Choroid plexus epithelial cell (primary cell): ENCODE measurements at regions not wholly inside any gene's neighbourhood (a gene's known extent, or its start where the extent isn't known, plus 50 kb on each side); places are given as distances from the start of the nearest gene placed in this dataset.

ENCODE experiments used
- DNase-seq: peaks from one replicate; pipeline ENCODE4 v3.0.0-alpha.2; 2010; ENCODE audit warnings: low read depth
- H3K4me3 ChIP-seq: 2 replicates; pipeline ENCODE4 v1.5.1; 2011; ENCODE audit warnings: low read depth, mild to moderate bottlenecking, control low read depth, low read length, moderate library complexity
- TF ChIP-seq, protein P1 (sequence below): conservative IDR thresholded peaks from 2 replicates; pipeline ENCODE4 v1.5.1; 2011; ENCODE audit warnings: low read depth, mild to moderate bottlenecking, control low read depth, inconsistent platforms, low read length, moderate library complexity

GRCh38 chr11:79949574-79949973 lies 508.7 kb upstream of the TENM4 start:
- no peak for DNase-seq
- H3K4me3 ChIP-seq = no peak overlapping the region
- TF ChIP-seq, protein P1, sequence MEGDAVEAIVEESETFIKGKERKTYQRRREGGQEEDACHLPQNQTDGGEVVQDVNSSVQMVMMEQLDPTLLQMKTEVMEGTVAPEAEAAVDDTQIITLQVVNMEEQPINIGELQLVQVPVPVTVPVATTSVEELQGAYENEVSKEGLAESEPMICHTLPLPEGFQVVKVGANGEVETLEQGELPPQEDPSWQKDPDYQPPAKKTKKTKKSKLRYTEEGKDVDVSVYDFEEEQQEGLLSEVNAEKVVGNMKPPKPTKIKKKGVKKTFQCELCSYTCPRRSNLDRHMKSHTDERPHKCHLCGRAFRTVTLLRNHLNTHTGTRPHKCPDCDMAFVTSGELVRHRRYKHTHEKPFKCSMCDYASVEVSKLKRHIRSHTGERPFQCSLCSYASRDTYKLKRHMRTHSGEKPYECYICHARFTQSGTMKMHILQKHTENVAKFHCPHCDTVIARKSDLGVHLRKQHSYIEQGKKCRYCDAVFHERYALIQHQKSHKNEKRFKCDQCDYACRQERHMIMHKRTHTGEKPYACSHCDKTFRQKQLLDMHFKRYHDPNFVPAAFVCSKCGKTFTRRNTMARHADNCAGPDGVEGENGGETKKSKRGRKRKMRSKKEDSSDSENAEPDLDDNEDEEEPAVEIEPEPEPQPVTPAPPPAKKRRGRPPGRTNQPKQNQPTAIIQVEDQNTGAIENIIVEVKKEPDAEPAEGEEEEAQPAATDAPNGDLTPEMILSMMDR = no peak

DNA sequence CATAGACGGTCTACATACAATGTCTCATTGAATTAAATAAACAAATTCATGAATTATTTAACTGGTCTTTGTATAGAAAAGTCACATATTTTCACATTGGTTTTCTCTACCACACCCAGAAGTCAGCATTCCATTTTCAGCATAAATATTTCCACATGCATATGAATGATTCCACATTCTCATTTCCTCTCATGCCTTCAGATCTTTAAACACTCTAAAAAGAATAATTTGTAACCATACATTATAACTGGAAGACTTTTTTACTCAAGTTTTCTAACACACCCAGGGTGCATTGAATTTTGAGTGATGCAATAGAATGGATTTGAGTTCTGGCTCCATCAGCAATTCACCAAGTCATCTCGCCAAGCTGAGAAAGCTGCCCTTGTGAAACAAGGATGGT lies 501.8 kb upstream of the TENM4 start:
- DNase-seq = no peak
- TF ChIP-seq, protein P1 = no peak
- H3K4me3 ChIP-seq = no peak overlapping the region

DNA sequence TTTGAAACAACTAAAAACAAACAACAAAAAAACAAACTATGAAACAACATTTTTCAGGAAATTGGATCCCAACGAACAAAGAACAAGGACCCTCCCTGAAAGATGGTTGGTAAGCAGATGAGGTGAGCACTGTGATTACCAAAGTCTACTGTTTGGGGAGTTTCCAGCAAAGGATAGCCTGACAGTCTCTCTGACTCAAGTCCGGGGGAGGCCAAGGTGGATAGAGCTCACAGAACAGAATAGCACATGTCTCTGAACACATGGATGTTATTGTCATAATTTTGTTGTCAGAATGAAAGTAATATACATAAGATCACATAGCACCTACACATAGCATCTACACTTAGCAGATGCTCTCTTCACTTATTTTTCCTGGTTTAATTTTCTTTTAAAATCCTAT lies 501.3 kb upstream of the TENM4 start:
- TF ChIP-seq, protein P1 = no peak
- no peak for DNase-seq
- H3K4me3 ChIP-seq = no peak overlapping the region

- DNase-seq = no peak
- TF ChIP-seq, protein P1 = no peak
- H3K4me3 ChIP-seq = no peak overlapping the region
Measured at GRCh38 chr11:79940974-79941735, 500.3 kb upstream of the TENM4 start.

DNA sequence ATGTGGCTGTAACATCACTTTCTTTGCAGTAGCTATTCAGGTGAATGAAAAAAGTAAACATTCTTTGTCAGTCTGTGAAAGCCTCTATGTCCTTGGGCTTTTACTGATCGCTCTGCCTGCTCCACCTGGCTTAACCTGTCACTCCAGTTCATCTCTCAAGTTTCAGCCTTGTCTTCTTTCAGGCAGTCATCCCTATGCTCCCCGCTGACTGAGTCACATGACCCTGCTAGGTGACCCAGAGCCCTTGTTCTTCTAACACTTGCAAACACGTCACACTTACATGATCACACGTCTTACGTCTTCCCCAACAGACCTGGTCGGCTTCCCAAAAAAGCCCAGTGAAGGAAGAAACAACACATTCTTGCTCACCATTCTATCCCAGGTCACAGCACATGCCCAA lies 499.3 kb upstream of the TENM4 start:
- no peak for DNase-seq
- TF ChIP-seq, protein P1 = no peak
- H3K4me3 ChIP-seq = no peak overlapping the region

- no peak overlapping the region for H3K4me3 ChIP-seq
- DNase-seq = no peak
- TF ChIP-seq, protein P1 = no peak
Measured at GRCh38 chr11:79939111-79939510, 498.3 kb upstream of the TENM4 start.

DNA sequence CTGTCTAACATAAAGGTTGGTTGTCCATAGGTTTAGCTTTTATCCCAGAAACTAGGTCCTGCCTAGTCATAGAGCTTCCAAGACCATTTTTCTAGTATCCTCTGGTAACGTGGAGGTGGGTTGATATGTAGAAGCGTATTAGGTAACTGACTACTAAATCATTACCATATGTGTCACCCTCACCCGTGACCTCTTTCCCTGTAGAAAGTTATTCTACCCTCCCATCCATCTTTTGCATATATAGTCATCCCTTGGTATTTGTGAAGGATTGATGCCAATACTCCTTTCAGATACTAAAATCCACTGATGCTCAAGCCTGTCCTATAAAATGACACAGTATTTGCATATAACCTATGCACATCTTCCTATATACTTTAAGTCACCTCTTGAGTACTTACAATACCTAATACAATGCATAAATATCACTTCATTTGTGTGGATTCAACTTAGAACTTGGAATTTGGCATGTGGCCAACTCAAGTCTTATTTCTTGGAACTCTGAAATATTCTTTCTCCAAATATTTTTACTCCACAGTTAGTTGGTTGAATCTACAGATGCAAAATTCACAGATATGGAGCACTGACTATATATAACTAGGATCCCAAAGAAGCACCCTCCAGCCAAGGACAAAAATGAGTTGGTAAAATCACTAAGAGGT lies 497.0 kb upstream of the TENM4 start:
- H3K4me3 ChIP-seq = no peak overlapping the region
- DNase-seq = peak; percentile 6
- TF ChIP-seq, protein P1 = no peak
